GM21390 (cell line): ENCODE measurements at regions not wholly inside any gene's neighbourhood (a gene's known extent, or its start where the extent isn't known, plus 50 kb on each side); places are given as distances from the start of the nearest gene placed in this dataset.

Experiments used
- ATAC-seq: cut with Tn5 transposase; IDR thresholded peaks from one replicate; pipeline ENCODE4 v1.9.1; 2021; ENCODE audit not compliant: unreplicated experiment

GRCh38 chr9:115599898-115600297 is 481.9 kb upstream of the TNC start:
- ATAC-seq, result no peak

DNA sequence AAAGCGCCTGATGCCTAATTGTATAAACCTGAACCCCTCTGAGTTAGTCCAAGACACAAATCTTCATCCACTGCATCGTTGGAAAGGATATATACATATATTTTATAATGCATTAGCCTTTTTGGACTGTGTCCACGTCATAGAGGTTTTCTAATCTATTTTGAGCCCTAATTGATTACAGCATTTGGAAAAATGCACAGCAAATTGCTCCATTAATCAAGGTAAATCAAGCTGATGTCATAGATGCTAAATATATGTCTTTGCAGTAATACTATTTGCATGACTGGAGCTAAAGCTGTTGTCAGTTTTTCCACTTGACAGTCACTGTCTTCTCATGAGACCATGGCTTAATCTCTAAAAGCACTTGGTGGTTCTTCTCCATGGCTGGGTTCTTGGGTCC is 483.5 kb upstream of the TNC start:
- ATAC-seq, result no peak

- no peak for ATAC-seq
Observed at GRCh38 chr9:115604831-115605483, 487.0 kb upstream of the TNC start.

DNA sequence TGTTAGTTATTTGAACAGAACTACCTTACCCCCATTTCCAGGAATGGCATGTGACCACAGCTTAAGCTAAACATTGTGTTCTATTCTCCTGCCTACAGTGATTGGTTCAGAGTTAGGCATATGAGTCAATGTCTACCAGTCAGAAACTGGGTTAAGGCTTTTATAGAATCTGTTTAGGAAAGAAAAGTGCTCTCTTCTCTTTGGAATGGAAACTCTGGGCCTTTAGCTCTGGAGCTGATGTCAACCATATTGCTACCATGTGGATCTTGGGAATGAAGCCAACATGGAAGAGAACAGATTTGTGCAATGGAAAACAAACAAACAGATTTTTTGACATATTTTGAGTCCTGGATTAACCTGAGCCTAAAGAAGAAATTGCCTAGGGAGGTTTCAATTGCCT is 488.9 kb upstream of the TNC start:
- no peak for ATAC-seq

DNA sequence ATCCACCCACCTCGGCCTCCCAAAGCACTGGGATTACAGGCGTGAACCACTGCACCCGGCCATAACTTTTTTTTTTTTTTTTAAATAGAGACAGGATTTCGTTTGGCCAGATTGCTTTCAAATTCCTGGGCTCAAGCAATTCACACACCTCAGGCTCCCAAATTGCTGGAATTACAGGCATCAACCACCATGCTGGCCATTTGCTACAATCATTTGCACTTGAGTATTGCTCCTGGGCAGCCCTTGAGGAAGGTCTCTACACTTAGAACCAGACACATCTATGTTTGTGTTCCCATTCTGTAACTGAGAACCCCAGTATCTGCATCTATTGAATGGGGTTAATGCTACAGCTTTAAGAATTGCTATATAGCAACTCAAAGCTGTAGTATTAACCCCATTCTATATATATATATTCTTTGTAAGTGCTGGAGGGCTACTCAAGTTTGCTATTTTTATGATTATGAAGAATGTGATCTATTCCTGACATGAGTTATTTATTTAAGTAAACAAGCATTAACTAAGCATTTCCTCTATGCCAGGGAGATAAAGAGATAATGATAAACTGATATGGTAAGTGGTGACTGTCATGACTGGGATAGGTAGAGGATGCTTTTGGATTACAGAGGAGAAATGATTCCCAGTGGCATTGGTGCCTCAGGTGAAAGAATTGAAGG is 496.5 kb upstream of the TNC start:
- no peak for ATAC-seq

- ATAC-seq, result no peak
Observed at GRCh38 chr9:115615000-115615401, 497.0 kb upstream of the TNC start.

GRCh38 chr9:115615821-115616665 is 498.1 kb upstream of the TNC start:
- no peak for ATAC-seq

- ATAC-seq, result no peak
Observed at GRCh38 chr9:115616666-115617239, 498.8 kb upstream of the TNC start.

DNA sequence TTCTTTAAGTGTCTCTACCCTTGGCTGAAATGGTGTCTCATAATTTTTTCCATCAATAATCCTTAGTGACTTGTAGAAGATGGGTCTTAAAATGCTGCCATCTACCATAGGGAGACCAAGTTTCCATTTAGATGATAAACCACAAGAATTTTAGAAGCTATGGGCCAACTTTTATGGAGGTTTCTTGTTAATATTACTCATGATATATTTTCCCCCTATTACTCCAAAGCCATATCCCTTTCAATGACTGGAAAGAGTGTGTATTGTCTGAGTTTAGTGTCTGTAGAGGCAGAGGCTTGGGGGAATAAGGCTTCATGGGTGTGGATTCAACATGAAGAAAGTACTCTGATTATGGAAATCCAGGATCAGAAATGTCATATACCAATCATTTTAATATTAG is 507.3 kb upstream of the TNC start:
- ATAC-seq, result no peak

DNA sequence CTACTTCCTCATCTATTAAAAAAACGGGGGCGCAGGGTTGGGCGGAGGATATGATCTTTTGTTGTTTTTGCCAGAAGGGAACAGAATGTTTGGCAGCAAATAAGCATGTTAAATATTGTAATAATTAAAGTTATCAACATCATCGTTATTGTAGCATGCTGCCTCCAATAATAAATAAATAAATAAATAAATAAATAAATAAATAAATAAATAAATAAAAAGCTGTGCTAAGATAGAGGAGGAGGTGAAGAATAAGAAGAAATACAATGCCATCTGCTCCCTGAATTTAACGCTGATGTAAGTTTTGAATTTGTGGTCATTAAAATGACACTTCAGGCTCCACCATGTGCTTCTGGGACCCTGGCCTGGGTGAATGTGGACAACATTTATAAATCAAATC is 508.0 kb upstream of the TNC start:
- no peak for ATAC-seq

GRCh38 chr9:115627511-115627910 is 509.6 kb upstream of the TNC start:
- no peak for ATAC-seq

DNA sequence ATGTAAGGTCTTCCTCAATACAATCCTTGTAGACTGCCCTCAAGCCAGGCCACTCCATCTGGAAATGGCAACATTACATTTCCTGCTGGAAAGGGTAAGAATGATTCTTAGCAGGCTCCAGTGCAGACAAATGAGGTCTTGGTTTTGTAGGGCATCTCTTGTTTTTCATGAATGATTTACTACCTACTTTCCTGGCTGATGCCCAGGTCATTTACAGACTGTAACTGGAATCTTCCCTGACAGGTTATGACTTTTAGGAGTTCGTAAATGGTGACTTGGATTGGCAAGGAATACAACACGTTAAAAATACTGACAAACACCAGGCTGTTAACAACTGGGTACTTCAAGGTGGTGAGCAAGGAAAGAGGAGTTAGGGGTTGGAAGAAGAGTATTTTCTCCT is 510.5 kb upstream of the TNC start:
- ATAC-seq, result no peak

- ATAC-seq, result no peak
Observed at GRCh38 chr9:115629879-115630840, 512.2 kb upstream of the TNC start.

GRCh38 chr9:115632391-115632790 is 514.4 kb upstream of the TNC start:
- ATAC-seq, result no peak

DNA sequence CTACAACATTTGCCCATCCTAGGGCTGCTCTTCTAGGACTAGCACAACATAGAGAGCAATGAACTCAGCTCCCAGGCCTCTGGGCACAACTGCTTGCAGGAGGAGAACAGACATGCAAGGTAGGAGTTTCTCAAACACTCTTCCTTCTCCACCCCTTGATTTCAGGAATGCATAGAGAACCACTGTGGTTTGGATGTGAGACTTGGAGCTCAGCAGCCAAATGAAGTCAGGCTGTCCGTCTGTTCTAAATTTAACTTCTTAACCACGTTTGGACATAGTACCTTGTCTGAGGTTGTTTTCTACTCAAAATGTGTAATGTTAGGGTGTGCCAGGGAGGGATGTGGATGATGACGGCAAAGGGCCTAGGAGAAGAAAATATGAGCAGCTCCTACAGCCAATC is 515.1 kb upstream of the TNC start:
- no peak for ATAC-seq

DNA sequence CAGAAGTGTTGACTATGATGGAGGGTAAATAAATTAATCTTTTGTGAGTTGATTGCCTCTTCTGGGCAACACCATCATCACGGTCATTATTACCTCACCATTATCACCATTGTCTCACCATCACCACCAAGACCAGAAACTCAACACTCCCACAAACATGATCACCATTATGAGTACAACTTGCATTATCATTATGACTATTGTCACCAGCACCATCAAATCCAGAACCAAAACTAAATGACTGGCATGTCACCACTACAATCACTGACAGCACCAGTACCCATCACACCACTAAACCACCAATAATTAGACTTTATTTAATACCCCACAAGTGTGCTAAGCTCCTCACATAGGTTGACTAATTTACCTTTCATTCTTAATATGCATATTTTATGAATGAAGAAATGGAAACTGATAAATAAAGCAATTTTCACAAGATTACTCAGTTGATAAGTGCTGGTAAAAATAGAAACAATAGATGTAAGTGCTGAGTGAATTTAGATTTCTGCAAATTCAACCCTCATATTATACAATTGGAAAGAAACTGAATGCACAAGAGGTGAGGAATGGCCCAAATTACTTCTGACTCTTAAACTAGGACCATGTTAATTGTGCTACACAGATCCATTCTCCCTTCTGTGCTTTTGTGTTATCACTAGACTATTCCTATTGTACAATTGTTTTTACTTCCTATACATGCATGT is 517.8 kb upstream of the PAPPA start:
- no peak for ATAC-seq

- no peak for ATAC-seq
Observed at GRCh38 chr9:115636596-115636995, 517.0 kb upstream of the PAPPA start.

DNA sequence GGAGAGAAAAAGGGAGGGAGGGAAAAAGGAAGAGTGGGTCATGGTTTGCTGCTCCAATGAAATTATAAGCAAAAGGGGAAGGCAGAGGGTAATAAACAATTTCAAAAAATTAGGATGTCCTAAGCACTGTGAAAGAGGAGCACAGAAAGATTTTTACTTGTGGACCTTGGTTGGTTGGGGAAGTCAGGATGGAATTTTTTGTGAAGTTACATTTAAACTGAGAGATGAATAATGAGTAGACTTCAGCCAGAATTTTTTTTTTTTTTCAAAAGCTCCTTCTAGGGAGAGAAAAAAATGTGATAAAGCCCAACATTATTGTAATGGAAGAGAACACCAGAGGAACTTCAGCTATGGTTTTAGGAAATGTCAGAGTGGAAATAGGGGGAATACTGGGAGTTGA is 515.9 kb upstream of the PAPPA start:
- ATAC-seq, result no peak

GRCh38 chr9:115640887-115641286 is 512.7 kb upstream of the PAPPA start:
- no peak for ATAC-seq

- ATAC-seq, result no peak
Observed at GRCh38 chr9:115642285-115642684, 511.3 kb upstream of the PAPPA start.
